DND-41 (cell line): ENCODE measurements at regions not wholly inside any gene's neighbourhood (a gene's known extent, or its start where the extent isn't known, plus 50 kb on each side); places are given as distances from the start of the nearest gene placed in this dataset.

Experiments used
- ATAC-seq: fragments of 200-7000 bp; cut with Tn5 transposase; 3 replicates; pipeline ENCODE4 v1.9.1; 2021; ENCODE audit warnings: low read depth; ENCODE audit not compliant: insufficient read depth
- DNase-seq: peaks from one replicate; pipeline ENCODE4 v3.0.0-alpha.2; 2020
- H2AFZ ChIP-seq: 2 replicates; pipeline ENCODE4 v1.6.0; 2012; ENCODE audit warnings: low read depth, low read length
- H3K27ac ChIP-seq: 2 replicates; pipeline ENCODE4 v1.5.1; 2012; ENCODE audit warnings: low read length, inconsistent platforms
- H3K27me3 ChIP-seq: fragments of 200-600 bp; sonication (generic); 2 replicates; pipeline ENCODE4 v1.6.0; 2012; ENCODE audit warnings: low read length, mild to moderate bottlenecking, inconsistent platforms; ENCODE audit not compliant: insufficient read depth, poor library complexity
- H3K36me3 ChIP-seq: 2 replicates; pipeline ENCODE4 v1.5.1; 2012; ENCODE audit warnings: low read length, inconsistent platforms; ENCODE audit not compliant: insufficient read depth
- H3K4me1 ChIP-seq: 2 replicates; pipeline ENCODE4 v1.5.1; 2012; ENCODE audit warnings: mild to moderate bottlenecking, low read length; ENCODE audit not compliant: insufficient read depth
- H3K4me2 ChIP-seq: 2 replicates; pipeline ENCODE4 v1.6.0; 2012; ENCODE audit warnings: mild to moderate bottlenecking, moderate library complexity, low read length, inconsistent platforms; ENCODE audit not compliant: insufficient read depth
- H3K4me3 ChIP-seq, 2 experiments: fragments of 200-600 bp in 1 of 2; shearing (Covaris generic) in 1 of 2; 2 replicates each; pipeline ENCODE4 v1.5.1; 2012 to 2016; ENCODE audit warnings: inconsistent platforms in 2 of 2, low read length in 2 of 2, mild to moderate bottlenecking in 2 of 2, low read depth in 1 of 2, moderate library complexity in 1 of 2
- H3K79me2 ChIP-seq: 2 replicates; pipeline ENCODE4 v1.6.0; 2012; ENCODE audit warnings: low read length, inconsistent platforms; ENCODE audit not compliant: insufficient read depth
- H3K9ac ChIP-seq: 2 replicates; pipeline ENCODE4 v1.6.0; 2012; ENCODE audit warnings: low read depth, mild to moderate bottlenecking, inconsistent platforms, low read length, moderate library complexity
- H3K9me3 ChIP-seq: 2 replicates; pipeline ENCODE4 v1.5.1; 2012; ENCODE audit warnings: low read length, moderate library complexity, mild to moderate bottlenecking, inconsistent platforms; ENCODE audit not compliant: insufficient read depth, severe bottlenecking
- H4K20me1 ChIP-seq: 2 replicates; pipeline ENCODE4 v1.6.0; 2012; ENCODE audit warnings: low read length; ENCODE audit not compliant: insufficient read depth
- CTCF ChIP-seq: IDR thresholded peaks from 2 replicates; pipeline ENCODE4 v1.5.1; 2012; ENCODE audit warnings: borderline replicate concordance, low read length, moderate library complexity, mild to moderate bottlenecking; ENCODE audit not compliant: poor library complexity, severe bottlenecking; ENCODE audit errors: extremely low read depth
- EZH2 ChIP-seq: IDR thresholded peaks from 3 replicates; pipeline ENCODE4 v1.6.1; 2012; ENCODE audit warnings: borderline replicate concordance, low read depth, mild to moderate bottlenecking, moderate library complexity, low read length, inconsistent platforms; ENCODE audit not compliant: severe bottlenecking

- Histone ChIP-seq H3K9ac (no peak overlapping the region), H2AFZ (no peak overlapping the region), H3K4me3 (no peak overlapping the region), H4K20me1 (no peaks in the 10 kb centered on the region), H3K36me3 (no peaks in the 10 kb centered on the region), H3K4me1 (no peaks in the 10 kb centered on the region), H3K9me3 (no peaks in the 10 kb centered on the region), H3K27ac (no peak overlapping the region), H3K27me3 (no peaks in the 10 kb centered on the region), H3K4me2 (no peak overlapping the region), H3K79me2 (no peaks in the 10 kb centered on the region)
- TF ChIP-seq CTCF (no peak), EZH2 (no peak)
- DNase-seq (no peak), ATAC-seq (no peak)
Observed at GRCh38 chr12:38102197-38102596, 214.4 kb upstream of the ALG10B start.

DNA sequence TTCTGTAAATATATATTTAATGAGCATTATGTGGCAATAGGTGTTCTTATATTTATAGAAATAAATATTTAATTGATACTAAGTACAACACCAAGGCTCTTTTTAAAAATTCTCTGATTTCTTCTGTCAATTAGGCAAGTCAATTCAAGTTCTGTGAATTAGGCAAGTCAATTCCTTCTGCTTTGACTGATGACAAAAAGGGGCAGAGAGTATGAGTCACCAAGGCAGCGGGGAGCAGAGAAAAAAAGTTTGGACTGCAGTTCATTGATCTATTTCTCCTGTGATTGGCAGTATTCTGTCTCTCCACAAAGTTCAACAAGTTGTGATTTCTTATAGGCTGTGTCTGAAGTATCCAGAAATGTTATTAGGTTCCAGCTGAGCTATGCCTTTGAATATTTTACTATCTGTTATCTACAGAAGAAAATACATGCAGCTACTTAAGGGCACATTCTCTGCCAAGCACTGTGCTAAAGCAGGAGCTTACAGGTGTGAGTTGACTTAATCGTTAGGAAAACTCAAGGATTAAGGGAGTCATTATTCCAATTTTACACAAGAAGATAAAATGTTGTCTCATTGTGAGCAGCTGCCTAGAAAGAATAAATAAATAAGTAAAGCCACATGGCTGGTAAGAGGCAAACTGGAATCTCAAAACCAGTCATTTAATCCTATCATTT lies 206.4 kb upstream of the ALG10B start:
- H4K20me1 ChIP-seq: no peaks in the 10 kb centered on the region
- no peaks in the 10 kb centered on the region for H3K4me1 ChIP-seq
- H3K4me3 ChIP-seq: no peak overlapping the region
- ATAC-seq (no peak), DNase-seq (no peak)
- H3K79me2 ChIP-seq: no peaks in the 10 kb centered on the region
- H3K36me3 ChIP-seq: no peaks in the 10 kb centered on the region
- H3K4me2 ChIP-seq: no peak overlapping the region
- TF ChIP-seq CTCF: no peak
- TF ChIP-seq EZH2: no peak
- H2AFZ ChIP-seq: no peak overlapping the region
- H3K9ac ChIP-seq: no peak overlapping the region
- H3K27me3 ChIP-seq: no peaks in the 10 kb centered on the region
- H3K27ac ChIP-seq: no peak overlapping the region
- H3K9me3 ChIP-seq: no peaks in the 10 kb centered on the region

- Histone ChIP-seq H3K36me3 (no peaks in the 10 kb centered on the region), H3K4me1 (no peaks in the 10 kb centered on the region), H3K27ac (no peak overlapping the region), H3K9me3 (peaks cover 5% of the 10 kb centered on the region), H3K4me2 (no peak overlapping the region), H2AFZ (no peak overlapping the region), H3K4me3 (no peak overlapping the region), H3K9ac (no peak overlapping the region), H3K27me3 (no peaks in the 10 kb centered on the region), H3K79me2 (no peaks in the 10 kb centered on the region), H4K20me1 (no peaks in the 10 kb centered on the region)
- ATAC-seq (no peak), DNase-seq (no peak)
- TF ChIP-seq EZH2 (no peak), CTCF (no peak)
Observed at GRCh38 chr12:38113991-38114390, 202.6 kb upstream of the ALG10B start.
